Left lung (tissue), 4 donors: ENCODE measurements at regions not wholly inside any gene's neighbourhood (a gene's known extent, or its start where the extent isn't known, plus 50 kb on each side); places are given as distances from the start of the nearest gene placed in this dataset.

Experiments
- ATAC-seq: fragments of 200-7000 bp; cut with Tn5 transposase; one replicate; pipeline ENCODE4 v1.9.1; 2020; ENCODE audit warnings: moderate library complexity
- DNase-seq, 4 donors: peaks; one replicate each; pipeline ENCODE4 v3.0.0-alpha.2; 2013 to 2020
- H3K27ac ChIP-seq, 2 donors: fragments of 200-600 bp; sonication (generic) in 1 of 2; one replicate each; pipeline versions ENCODE4 v1.5.0 to v1.8.0; 2020 to 2021
- H3K27me3 ChIP-seq, 2 donors: fragments of 200-600 bp; sonication (generic) in 1 of 2; one replicate each; pipeline versions ENCODE4 v1.5.0 to v1.8.0; 2020 to 2021
- H3K36me3 ChIP-seq, 2 donors: fragments of 200-600 bp; sonication (generic) in 1 of 2; one replicate each; pipeline versions ENCODE4 v1.5.0 to v1.8.0; 2020 to 2021
- H3K4me1 ChIP-seq, 2 donors: fragments of 200-600 bp; one replicate each; pipeline ENCODE4 v1.8.0; 2021
- H3K4me3 ChIP-seq, 2 donors: fragments of 200-600 bp; sonication (generic) in 1 of 2; one replicate each; pipeline versions ENCODE4 v1.5.0 to v1.8.0; 2020 to 2021; ENCODE audit warnings: mild to moderate bottlenecking in 1 of 2
- H3K9me3 ChIP-seq, 2 donors: fragments of 200-600 bp; sonication (generic) in 1 of 2; one replicate each; pipeline versions ENCODE4 v1.5.0 to v1.8.0; 2020 to 2021
- CTCF ChIP-seq, 2 donors: fragments of 200-600 bp; sonication (generic) in 1 of 2; IDR thresholded peaks; one replicate each; pipeline versions ENCODE4 v1.5.0 to v1.8.0; 2021; ENCODE audit warnings: antibody characterized with exemption in 2 of 2
- intact Hi-C, 2 donors: fragments of 100-400 bp; cut with DNase I; formaldehyde crosslinking; loops; one replicate each; pipeline versions ENCODE4 v1.11.2 to v1.14.2; 2022
- donor health status: DM: no; HTN: yes; CAD: no.
- donor health status: DM: no; HTN: no; CAD: no.

GRCh38 chr2:239821694-239822075 is 203.5 kb downstream of the NDUFA10 start:
- no peak for ATAC-seq
- TF ChIP-seq CTCF (IDR thresholded peaks at IDR 0.05): no peak
- no peaks in the 10 kb centered on the region for H3K36me3 ChIP-seq
- H3K27me3 ChIP-seq: no peaks in the 10 kb centered on the region
- DNase-seq: no peak
- no peak overlapping the region for H3K27ac ChIP-seq
- H3K4me1 ChIP-seq: no peaks in the 10 kb centered on the region
- no peaks in the 10 kb centered on the region for H3K9me3 ChIP-seq
- intact Hi-C loops: no loop called here
- no peak overlapping the region for H3K4me3 ChIP-seq

DNA sequence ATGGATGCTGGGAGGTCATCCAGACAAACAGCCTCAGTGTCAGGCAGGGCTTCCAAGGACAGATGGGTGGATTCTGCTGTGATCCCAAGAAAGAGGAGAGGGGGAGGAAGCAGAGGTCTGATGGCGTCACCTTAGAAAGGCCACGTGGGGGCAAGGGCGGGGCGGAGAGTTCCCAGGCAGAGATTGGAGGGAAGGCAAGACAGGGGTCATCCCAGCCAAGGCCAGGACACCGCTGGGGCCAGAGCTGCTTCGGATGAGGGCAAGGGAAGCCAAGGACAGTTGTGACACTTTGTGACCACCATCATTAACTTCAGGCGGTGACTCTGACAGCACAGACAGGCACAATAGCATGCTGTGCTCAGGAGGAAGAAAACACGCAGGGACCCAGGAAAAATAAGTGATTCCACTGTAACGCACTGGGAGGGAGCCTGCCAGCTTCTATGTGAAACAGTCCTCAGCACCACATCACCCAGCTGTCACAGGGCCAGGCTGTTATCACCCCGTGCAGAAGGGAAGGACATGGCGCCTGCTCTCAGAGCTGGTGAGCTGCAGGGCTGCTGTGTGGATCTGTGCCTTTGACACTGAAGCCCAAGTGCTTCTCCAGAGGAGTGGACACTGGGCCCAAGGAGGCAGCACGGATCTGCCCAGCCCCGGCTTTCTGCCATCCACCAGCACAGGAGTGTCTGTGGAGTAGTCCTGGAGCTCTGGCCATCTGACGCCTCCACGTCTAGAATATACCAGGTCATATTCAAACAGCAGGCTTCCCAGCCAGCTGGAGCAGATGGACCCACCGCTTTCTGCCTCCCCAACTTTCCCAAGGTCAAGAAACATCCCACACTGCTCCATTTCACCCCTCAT is 204.1 kb downstream of the NDUFA10 start:
- no peak overlapping the region for H3K4me3 ChIP-seq
- no peak for TF ChIP-seq CTCF (IDR thresholded peaks at IDR 0.05)
- intact Hi-C loops: no loop called here
- no peaks in the 10 kb centered on the region for H3K27me3 ChIP-seq
- no peaks in the 10 kb centered on the region for H3K36me3 ChIP-seq
- H3K9me3 ChIP-seq: no peaks in the 10 kb centered on the region
- no peaks in the 10 kb centered on the region for H3K4me1 ChIP-seq
- ATAC-seq (no peak), DNase-seq (no peak)
- H3K27ac ChIP-seq: no peak overlapping the region

- intact Hi-C loops: no loop called here
- no peaks in the 10 kb centered on the region for H3K36me3 ChIP-seq
- H3K4me3 ChIP-seq: no peak overlapping the region
- ATAC-seq (no peak), DNase-seq (no peak)
- H3K4me1 ChIP-seq: peaks cover 0 to 1% of the 10 kb centered on the region in 2 donors
- TF ChIP-seq CTCF (IDR thresholded peaks at IDR 0.05): no peak
- H3K27me3 ChIP-seq: no peaks in the 10 kb centered on the region
- H3K9me3 ChIP-seq: no peaks in the 10 kb centered on the region
- no peak overlapping the region for H3K27ac ChIP-seq
Observed at GRCh38 chr2:239819974-239820555, 205.1 kb downstream of the NDUFA10 start.

GRCh38 chr2:239819091-239819973 is 205.8 kb downstream of the NDUFA10 start:
- TF ChIP-seq CTCF (IDR thresholded peaks at IDR 0.05): no peak
- Histone ChIP-seq H3K36me3 (no peaks in the 10 kb centered on the region), H3K4me3 (no peak overlapping the region), H3K4me1 (peaks cover 3 to 9% of the 10 kb centered on the region in 2 donors), H3K9me3 (no peaks in the 10 kb centered on the region), H3K27me3 (no peaks in the 10 kb centered on the region), H3K27ac (no peak overlapping the region)
- no peak for ATAC-seq
- intact Hi-C loops: no loop called here
- no peak for DNase-seq
